Activated CD4-positive, alpha-beta T cell treated with anti-CD3 and anti-CD28 coated beads, Interleukin-2, amount 50 U/mL, for 24 hours (primary cell): ENCODE measurements at regions not wholly inside any gene's neighbourhood (a gene's known extent, or its start where the extent isn't known, plus 50 kb on each side); places are given as distances from the start of the nearest gene placed in this dataset.
A peak's percentile ranks its signal among the peaks of the same experiment; 100 is the strongest.
"Not testable (repeated sequence)": the region's sequence is repeated elsewhere in the genome, so short reads cannot be mapped to it uniquely, and the experiment has no call there.

Experiments
- DNase-seq, 2 donors: peaks; one replicate each; pipeline ENCODE4 v3.0.0-alpha.2; 2020; ENCODE audit warnings: low read depth in 1 of 2, low spot score in 1 of 2

GRCh38 chr13:24992946-24993345, 103.0 kb upstream of the PABPC3 start:
- DNase-seq, result not testable (repeated sequence)

- DNase-seq, result peak in 1 of 2 donors; percentile 62
Observed at GRCh38 chr13:24995225-24995804, 100.6 kb upstream of the PABPC3 start.

GRCh38 chr13:24997367-24997967, 98.5 kb upstream of the PABPC3 start:
- DNase-seq, result peak in 1 of 2 donors; percentile 21

GRCh38 chr13:24998433-24998832, 97.5 kb upstream of the PABPC3 start:
- no peak for DNase-seq

GRCh38 chr13:25001476-25002206, 94.3 kb upstream of the PABPC3 start:
- no peak for DNase-seq

- not testable (repeated sequence) for DNase-seq
Observed at GRCh38 chr13:25002311-25002710, 93.6 kb upstream of the PABPC3 start.

- DNase-seq, result not testable (repeated sequence)
Observed at GRCh38 chr13:25004489-25004888, 91.4 kb upstream of the PABPC3 start.

- not testable (repeated sequence) for DNase-seq
Observed at GRCh38 chr13:25005050-25005497, 90.9 kb upstream of the PABPC3 start.

GRCh38 chr13:25007389-25007788, 88.5 kb upstream of the PABPC3 start:
- DNase-seq, result not testable (repeated sequence)

GRCh38 chr13:25014398-25014973, 81.5 kb upstream of the PABPC3 start:
- not testable (repeated sequence) for DNase-seq

- not testable (repeated sequence) for DNase-seq
Observed at GRCh38 chr13:25017176-25017575, 78.8 kb upstream of the PABPC3 start.

- DNase-seq, result peak in 1 of 2 donors; percentile 46
Observed at GRCh38 chr13:25017808-25018728, 77.9 kb upstream of the PABPC3 start.

GRCh38 chr13:25018729-25019115, 77.2 kb upstream of the PABPC3 start:
- no peak for DNase-seq

- DNase-seq, result not testable (repeated sequence)
Observed at GRCh38 chr13:25019741-25020140, 76.2 kb upstream of the PABPC3 start.

- DNase-seq, result no peak
Observed at GRCh38 chr13:25024175-25024574, 71.8 kb upstream of the PABPC3 start.

- DNase-seq, result no peak
Observed at GRCh38 chr13:25032160-25032559, 63.8 kb upstream of the PABPC3 start.

- no peak for DNase-seq
Observed at GRCh38 chr13:25034173-25034572, 61.8 kb upstream of the PABPC3 start.

- DNase-seq, result peak in 1 of 2 donors; percentile 43
Observed at GRCh38 chr13:25037057-25037813, 58.7 kb upstream of the PABPC3 start.

GRCh38 chr13:25042151-25042865, 53.6 kb upstream of the PABPC3 start:
- no peak for DNase-seq
